ENCODE measurements at regions not wholly inside any gene's neighbourhood (a gene's known extent, or its start where the extent isn't known, plus 50 kb on each side); places are given as distances from the start of the nearest gene placed in this dataset.

DNA sequence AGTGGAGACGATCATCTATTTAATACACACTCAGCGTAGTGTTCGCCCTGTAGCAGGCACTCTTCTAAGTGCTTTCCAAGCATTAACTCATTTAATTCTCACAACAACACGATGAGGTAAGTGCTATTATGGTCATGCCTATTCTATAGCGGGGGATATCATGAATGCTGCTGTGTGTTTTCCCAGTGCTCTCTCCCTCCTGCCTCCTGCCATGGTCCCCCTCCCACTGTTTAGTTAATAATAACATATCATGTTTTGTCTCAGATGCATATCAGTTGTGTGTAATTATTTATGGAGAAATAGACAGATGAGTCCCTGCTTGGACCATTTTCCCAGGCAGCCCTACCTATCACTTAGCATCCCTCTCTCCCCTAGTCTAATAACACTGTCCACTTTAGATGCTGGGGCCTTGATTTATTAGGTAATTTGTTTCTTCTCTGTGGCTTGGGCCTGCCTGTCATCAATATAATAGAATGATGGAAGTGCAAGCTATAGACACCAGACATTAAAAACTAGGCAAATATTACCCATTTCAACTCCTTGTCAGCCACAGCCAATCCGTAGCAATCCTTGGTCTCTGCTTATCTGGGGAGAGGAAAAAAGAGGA, 122.9 kb upstream of the TLE3 start:
- Mint-ChIP-seq H3K9me3 (no peaks in the 10 kb centered on the region), H3K36me3 (ENCODE audit: low read depth) (no peaks in the 10 kb centered on the region), H3K4me3 (no peak overlapping the region), H3K4me1 (ENCODE audit: low read depth) (peaks cover 8% of the 10 kb centered on the region), H3K27ac (no peak overlapping the region), H3K27me3 (peaks cover 31% of the 10 kb centered on the region)
- intact Hi-C loops (cut with micrococcal nuclease) = no loop called here

DNA sequence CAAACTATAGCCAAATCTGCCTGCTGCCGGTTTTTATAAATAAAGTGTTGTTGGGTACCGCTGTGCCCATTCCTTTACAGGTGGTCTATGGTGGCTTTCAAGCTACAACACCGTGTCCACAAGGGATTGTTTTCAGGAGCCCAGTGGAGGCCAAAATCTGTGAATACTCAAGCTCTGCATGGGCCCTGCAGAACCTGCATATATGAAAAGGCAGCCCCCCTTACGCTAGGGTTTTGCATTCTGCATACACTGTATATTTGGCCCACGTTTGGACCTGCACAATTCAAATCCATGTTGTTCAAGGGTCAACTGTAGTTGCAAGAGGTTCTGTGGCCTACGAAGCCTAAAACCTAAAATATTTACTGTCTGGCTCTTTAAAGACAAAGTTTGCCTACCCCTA, 122.2 kb upstream of the TLE3 start:
- H3K9me3 Mint-ChIP-seq = no peaks in the 10 kb centered on the region
- intact Hi-C loops (cut with micrococcal nuclease) = no loop called here
- peaks cover 8% of the 10 kb centered on the region for H3K4me1 Mint-ChIP-seq (ENCODE audit: low read depth)
- H3K27me3 Mint-ChIP-seq = peaks cover 26% of the 10 kb centered on the region
- no peak overlapping the region for H3K27ac Mint-ChIP-seq
- no peak overlapping the region for H3K4me3 Mint-ChIP-seq
- no peaks in the 10 kb centered on the region for H3K36me3 Mint-ChIP-seq (ENCODE audit: low read depth)

DNA sequence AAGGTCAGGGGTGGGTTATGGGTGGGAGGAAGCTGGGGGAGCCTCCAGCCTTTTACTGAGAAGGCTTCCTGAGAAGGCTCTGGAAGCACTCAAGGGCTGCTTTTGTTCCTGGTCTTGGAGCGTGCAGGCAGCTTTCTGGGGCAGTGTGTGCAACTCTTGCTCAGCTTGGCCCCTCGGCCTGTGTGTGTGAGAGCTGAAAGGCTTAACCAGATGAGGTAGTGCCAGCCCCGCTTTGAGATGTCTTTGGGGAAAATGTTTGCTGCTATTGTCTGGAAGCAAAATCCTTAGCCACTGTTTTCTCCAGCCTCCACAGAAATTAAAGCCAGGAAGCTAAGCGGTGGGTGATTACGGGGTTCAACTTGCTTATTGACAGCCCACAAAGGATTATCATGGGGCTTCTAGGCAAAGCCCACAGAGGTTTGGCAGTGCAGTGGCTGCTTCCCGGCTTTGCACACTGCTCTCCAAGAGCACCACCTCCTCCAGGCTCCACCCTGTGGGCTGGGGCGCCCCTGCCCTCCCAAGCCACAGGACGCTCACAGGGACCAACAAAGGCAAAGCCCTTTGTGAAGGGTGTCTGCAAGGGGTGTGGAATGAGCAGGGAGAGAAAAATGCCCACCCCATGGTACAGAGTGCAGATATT, 121.7 kb upstream of the TLE3 start:
- no peak overlapping the region for H3K27ac Mint-ChIP-seq
- peaks cover 21% of the 10 kb centered on the region for H3K27me3 Mint-ChIP-seq
- no peaks in the 10 kb centered on the region for H3K9me3 Mint-ChIP-seq
- intact Hi-C loops (cut with micrococcal nuclease) = no loop called here
- no peak overlapping the region for H3K4me3 Mint-ChIP-seq
- peaks cover 8% of the 10 kb centered on the region for H3K4me1 Mint-ChIP-seq (ENCODE audit: low read depth)
- H3K36me3 Mint-ChIP-seq (ENCODE audit: low read depth) = no peaks in the 10 kb centered on the region

- intact Hi-C loops (cut with micrococcal nuclease) = no loop called here
- no peaks in the 10 kb centered on the region for H3K4me1 Mint-ChIP-seq (ENCODE audit: low read depth)
- H3K36me3 Mint-ChIP-seq (ENCODE audit: low read depth) = no peaks in the 10 kb centered on the region
- no peaks in the 10 kb centered on the region for H3K9me3 Mint-ChIP-seq
- no peak overlapping the region for H3K27ac Mint-ChIP-seq
- no peak overlapping the region for H3K4me3 Mint-ChIP-seq
- peaks cover 21% of the 10 kb centered on the region for H3K27me3 Mint-ChIP-seq
Observed at GRCh38 chr15:70217226-70218160, 119.8 kb upstream of the TLE3 start.

- H3K9me3 Mint-ChIP-seq = no peaks in the 10 kb centered on the region
- no peak overlapping the region for H3K27ac Mint-ChIP-seq
- H3K27me3 Mint-ChIP-seq = peaks cover 27% of the 10 kb centered on the region
- intact Hi-C loops (cut with micrococcal nuclease) = no loop called here
- no peaks in the 10 kb centered on the region for H3K36me3 Mint-ChIP-seq (ENCODE audit: low read depth)
- H3K4me1 Mint-ChIP-seq (ENCODE audit: low read depth) = no peaks in the 10 kb centered on the region
- H3K4me3 Mint-ChIP-seq = no peak overlapping the region
Observed at GRCh38 chr15:70215951-70216350, 118.2 kb upstream of the TLE3 start.

DNA sequence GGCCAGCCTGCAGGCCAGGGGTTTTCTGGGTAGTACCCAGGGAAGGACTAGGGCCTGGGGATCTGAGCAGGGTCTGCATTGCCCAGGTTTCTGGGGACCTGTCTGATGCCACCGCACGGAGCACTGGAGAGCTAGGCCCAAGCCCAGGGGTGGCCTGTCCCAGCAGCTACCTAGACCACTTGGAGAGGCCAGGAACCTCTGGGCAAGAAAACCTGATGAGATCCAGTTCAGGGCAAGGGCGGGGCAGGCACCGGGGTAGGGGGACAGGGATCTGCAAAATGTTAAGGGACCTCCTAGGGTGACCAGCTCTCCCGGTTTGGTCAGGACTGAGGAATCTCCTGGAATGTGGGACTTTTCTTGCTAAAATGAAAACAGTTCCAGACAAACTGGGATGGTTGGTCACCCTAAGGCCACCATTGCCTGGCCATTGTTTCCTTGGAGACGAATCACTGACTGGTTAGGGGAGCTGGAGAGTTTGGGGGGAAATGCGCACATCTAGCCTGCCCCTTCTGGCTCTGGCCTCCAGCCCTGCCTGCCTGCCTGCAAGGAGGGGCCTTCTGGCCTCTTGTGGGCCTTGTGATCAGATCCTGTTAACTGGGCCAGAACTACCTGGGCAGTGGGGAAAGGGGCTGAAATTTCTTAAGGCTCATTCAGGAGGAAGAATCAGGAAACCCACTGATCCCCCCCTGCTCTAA, 117.4 kb upstream of the TLE3 start:
- Mint-ChIP-seq H3K36me3 (ENCODE audit: low read depth) (no peaks in the 10 kb centered on the region), H3K4me3 (no peak overlapping the region), H3K4me1 (ENCODE audit: low read depth) (no peaks in the 10 kb centered on the region), H3K9me3 (no peaks in the 10 kb centered on the region), H3K27ac (no peak overlapping the region), H3K27me3 (peaks cover 29% of the 10 kb centered on the region)
- intact Hi-C loops (cut with micrococcal nuclease) = no loop called here

DNA sequence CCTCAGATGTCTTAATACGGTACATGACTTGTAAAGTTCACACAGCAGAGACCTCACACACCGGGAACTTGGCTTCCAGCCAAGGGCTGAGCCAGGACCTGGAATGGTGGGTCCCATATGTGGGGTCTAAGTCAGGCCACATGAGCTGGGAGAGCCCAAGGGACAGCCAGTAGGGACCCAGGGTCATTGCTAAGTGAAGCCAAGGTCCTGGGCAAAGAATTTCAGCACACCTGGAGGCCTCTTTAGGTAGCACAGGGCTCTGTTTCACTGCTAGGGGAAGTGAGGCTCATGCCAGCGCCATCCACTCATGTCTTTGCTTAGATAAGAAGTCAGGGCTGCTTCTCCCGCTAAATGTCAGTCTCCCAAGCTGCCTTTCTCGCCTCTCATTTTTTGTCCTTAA, 116.6 kb upstream of the TLE3 start:
- Mint-ChIP-seq H3K27ac (no peak overlapping the region), H3K27me3 (peaks cover 36% of the 10 kb centered on the region), H3K4me3 (no peak overlapping the region), H3K4me1 (ENCODE audit: low read depth) (no peaks in the 10 kb centered on the region), H3K36me3 (ENCODE audit: low read depth) (no peaks in the 10 kb centered on the region), H3K9me3 (no peaks in the 10 kb centered on the region)
- intact Hi-C loops (cut with micrococcal nuclease) = no loop called here

GRCh38 chr15:70213794-70214193, 116.1 kb upstream of the TLE3 start:
- peaks cover 40% of the 10 kb centered on the region for H3K27me3 Mint-ChIP-seq
- H3K4me1 Mint-ChIP-seq (ENCODE audit: low read depth) = no peaks in the 10 kb centered on the region
- H3K36me3 Mint-ChIP-seq (ENCODE audit: low read depth) = no peaks in the 10 kb centered on the region
- H3K27ac Mint-ChIP-seq = no peak overlapping the region
- intact Hi-C loops (cut with micrococcal nuclease) = no loop called here
- no peak overlapping the region for H3K4me3 Mint-ChIP-seq
- no peaks in the 10 kb centered on the region for H3K9me3 Mint-ChIP-seq

- H3K9me3 Mint-ChIP-seq = no peaks in the 10 kb centered on the region
- intact Hi-C loops (cut with micrococcal nuclease) = no loop called here
Observed at GRCh38 chr15:70212963-70213315, 115.2 kb upstream of the TLE3 start.

GRCh38 chr15:70212286-70212962, 114.7 kb upstream of the TLE3 start:
- Mint-ChIP-seq H3K9me3 (no peaks in the 10 kb centered on the region), H3K27me3 (peaks cover 39% of the 10 kb centered on the region), H3K36me3 (ENCODE audit: low read depth) (no peaks in the 10 kb centered on the region), H3K4me1 (ENCODE audit: low read depth) (no peaks in the 10 kb centered on the region), H3K4me3 (no peak overlapping the region), H3K27ac (no peak overlapping the region)
- intact Hi-C loops (cut with micrococcal nuclease) = no loop called here

More at GRCh38 chr15:70212963-70213315, 115.2 kb upstream of the TLE3 start:
- Mint-ChIP-seq H3K4me1 (ENCODE audit: low read depth) (no peaks in the 10 kb centered on the region), H3K27ac (no peak overlapping the region), H3K4me3 (no peak overlapping the region), H3K36me3 (ENCODE audit: low read depth) (no peaks in the 10 kb centered on the region), H3K27me3 (peaks cover 37% of the 10 kb centered on the region)

DNA sequence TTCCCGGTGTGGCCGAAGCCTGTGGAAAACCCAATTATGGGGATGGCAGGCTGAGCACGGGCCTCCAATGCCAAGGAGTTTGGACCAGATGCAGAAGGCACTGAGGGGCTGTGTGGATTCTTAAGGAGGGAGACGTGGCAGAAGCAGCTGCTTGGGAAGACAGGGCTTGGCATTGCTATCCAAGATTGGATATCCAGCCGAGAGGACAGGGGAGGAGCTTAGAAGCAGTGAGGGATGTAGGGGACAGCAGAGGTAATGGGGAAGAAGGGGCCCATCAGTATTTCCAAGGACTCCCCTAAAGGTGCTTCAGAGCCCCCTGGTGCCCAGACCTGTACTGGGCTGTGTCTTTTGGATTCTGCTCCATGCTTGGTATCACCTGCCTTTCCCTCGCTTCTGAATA, 112.8 kb upstream of the TLE3 start:
- no peaks in the 10 kb centered on the region for H3K36me3 Mint-ChIP-seq (ENCODE audit: low read depth)
- intact Hi-C loops (cut with micrococcal nuclease) = no loop called here

DNA sequence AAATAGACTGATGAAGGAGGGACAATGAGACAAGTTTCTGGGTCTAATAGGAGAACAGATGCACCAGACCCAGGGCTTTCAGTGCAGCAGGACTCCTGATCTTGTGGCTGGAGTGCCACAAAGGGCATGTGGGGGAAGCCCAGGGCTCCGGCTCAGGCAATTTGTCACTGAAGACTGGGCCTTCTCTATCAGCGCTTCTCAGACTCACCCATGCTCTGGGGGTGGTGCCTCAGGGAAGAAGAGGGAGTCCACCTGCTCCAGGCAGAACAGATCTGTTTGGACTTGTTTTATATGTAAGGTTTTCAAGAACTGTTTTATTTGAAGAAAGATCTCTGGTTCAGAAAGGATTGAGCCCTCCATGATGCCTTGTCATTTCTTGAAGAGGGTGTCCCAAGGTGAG, 112.4 kb upstream of the TLE3 start:
- H3K4me1 Mint-ChIP-seq (ENCODE audit: low read depth) = no peaks in the 10 kb centered on the region
- intact Hi-C loops (cut with micrococcal nuclease) = no loop called here

More for the DNA sequence above, 112.8 kb upstream of the TLE3 start:
- no peak overlapping the region for H3K4me3 Mint-ChIP-seq
- H3K27me3 Mint-ChIP-seq = peaks cover 43% of the 10 kb centered on the region
- H3K9me3 Mint-ChIP-seq = no peaks in the 10 kb centered on the region
- H3K4me1 Mint-ChIP-seq (ENCODE audit: low read depth) = no peaks in the 10 kb centered on the region
- H3K27ac Mint-ChIP-seq = no peak overlapping the region

DNA sequence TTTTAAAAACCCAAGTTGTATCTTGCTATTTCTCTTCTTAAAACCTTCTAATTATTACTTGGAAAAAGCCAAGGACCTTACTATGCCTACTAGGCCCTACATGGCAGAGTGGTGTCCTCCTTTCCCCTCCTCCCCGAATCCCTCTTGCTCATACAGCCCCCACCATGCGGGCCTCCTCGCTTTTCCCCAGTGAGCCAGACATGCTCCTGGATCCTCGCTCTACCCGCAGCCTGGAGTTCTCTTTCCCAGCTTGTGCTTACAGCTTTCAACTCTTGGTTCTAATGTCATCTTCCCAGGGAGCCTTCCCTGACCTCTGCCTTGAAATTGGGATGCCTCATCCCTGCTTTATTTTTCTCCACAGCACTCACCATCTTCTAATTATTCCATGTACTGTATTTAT, 111.8 kb upstream of the TLE3 start:
- Mint-ChIP-seq H3K36me3 (ENCODE audit: low read depth) (no peaks in the 10 kb centered on the region), H3K4me3 (no peak overlapping the region), H3K27ac (no peak overlapping the region), H3K27me3 (peaks cover 45% of the 10 kb centered on the region), H3K4me1 (ENCODE audit: low read depth) (no peaks in the 10 kb centered on the region), H3K9me3 (no peaks in the 10 kb centered on the region)
- intact Hi-C loops (cut with micrococcal nuclease) = no loop called here

More for the DNA sequence above, 112.4 kb upstream of the TLE3 start:
- Mint-ChIP-seq H3K27me3 (peaks cover 43% of the 10 kb centered on the region), H3K36me3 (ENCODE audit: low read depth) (no peaks in the 10 kb centered on the region), H3K27ac (no peak overlapping the region), H3K4me3 (no peak overlapping the region), H3K9me3 (no peaks in the 10 kb centered on the region)

Measured in dendritic cell treated with granulocyte-macrophage colony-stimulating factor and Interleukin-4, amounts not matched to agents 40 ng/mL and 50 ng/mL, for 4 days (primary cell).